ENCODE measurements at regions not wholly inside any gene's neighbourhood (a gene's known extent, or its start where the extent isn't known, plus 50 kb on each side); places are given as distances from the start of the nearest gene placed in this dataset.

DNA sequence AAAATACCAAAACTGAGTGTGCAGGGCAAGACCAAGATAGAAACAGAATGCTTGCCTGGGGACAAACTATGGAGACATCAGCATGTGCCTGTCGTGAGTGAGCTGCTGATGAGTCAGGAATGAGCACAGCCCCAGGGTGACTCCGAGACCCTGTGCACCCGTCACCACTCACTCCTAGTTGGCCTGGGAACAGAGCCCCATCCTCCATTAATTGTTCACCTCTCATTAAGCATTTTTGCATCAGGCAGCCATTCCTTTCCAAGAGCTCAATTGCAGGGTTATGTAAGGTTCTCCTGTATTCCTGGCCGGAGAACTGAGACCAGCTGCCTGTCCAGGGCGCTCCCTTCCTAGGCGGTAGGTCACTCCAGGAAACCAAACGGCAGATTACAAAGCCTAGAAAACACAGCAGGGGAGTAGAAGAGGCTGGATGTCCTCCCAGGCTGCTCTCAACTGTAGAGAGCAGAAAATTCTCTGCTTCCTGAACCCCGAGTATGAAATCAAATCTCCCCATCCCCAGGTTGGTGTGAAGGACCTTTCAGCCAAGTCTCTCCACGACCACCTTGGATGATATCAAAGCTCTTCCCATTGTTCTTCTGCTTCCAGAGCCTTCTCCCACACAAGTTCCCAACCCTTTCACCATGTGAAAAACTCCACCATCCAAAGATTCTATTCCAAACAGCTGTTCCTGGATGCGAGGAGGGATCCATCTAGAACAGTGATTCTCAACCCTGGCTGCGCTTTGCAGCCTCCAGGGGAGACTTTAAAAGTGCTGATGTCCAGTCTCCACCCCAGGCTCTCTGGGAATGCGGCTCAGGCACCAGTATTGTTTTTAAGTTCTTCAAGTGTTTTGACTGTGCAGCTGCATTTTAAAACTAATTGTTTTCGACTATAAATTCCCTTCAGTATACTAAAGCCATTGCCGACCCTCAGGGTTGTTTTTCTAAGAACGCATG is 532.6 kb upstream of the JARID2 start:
- TF ChIP-seq EZH2phosphoT487 (conservative IDR thresholded peaks at IDR 0.05; ENCODE audit: low read length), result no peak
- TF ChIP-seq, protein P1, sequence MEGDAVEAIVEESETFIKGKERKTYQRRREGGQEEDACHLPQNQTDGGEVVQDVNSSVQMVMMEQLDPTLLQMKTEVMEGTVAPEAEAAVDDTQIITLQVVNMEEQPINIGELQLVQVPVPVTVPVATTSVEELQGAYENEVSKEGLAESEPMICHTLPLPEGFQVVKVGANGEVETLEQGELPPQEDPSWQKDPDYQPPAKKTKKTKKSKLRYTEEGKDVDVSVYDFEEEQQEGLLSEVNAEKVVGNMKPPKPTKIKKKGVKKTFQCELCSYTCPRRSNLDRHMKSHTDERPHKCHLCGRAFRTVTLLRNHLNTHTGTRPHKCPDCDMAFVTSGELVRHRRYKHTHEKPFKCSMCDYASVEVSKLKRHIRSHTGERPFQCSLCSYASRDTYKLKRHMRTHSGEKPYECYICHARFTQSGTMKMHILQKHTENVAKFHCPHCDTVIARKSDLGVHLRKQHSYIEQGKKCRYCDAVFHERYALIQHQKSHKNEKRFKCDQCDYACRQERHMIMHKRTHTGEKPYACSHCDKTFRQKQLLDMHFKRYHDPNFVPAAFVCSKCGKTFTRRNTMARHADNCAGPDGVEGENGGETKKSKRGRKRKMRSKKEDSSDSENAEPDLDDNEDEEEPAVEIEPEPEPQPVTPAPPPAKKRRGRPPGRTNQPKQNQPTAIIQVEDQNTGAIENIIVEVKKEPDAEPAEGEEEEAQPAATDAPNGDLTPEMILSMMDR (IDR thresholded peaks at IDR 0.05; ENCODE audit: insufficient read depth, low read length, poor library complexity, severe bottlenecking), result no peak
- Histone ChIP-seq H3F3A (ENCODE audit: insufficient read depth) (no peaks in the 10 kb centered on the region), H3K27me3 (ENCODE audit: low read length) (no peaks in the 10 kb centered on the region), H3K27ac (ENCODE audit: low read depth, low read length) (no peak overlapping the region), H3K36me3 (ENCODE audit: low read length) (no peaks in the 10 kb centered on the region), H3K79me2 (ENCODE audit: insufficient read depth, low read length) (no peaks in the 10 kb centered on the region), H3K9me3 (ENCODE audit: insufficient read depth, low read length) (no peaks in the 10 kb centered on the region), H3K4me2 (ENCODE audit: low read depth, low read length, poor library complexity, severe bottlenecking) (no peak overlapping the region), H4K20me1 (ENCODE audit: low read depth, low read length) (no peaks in the 10 kb centered on the region), H2AFZ (ENCODE audit: low read depth, low read length, severe bottlenecking) (no peak overlapping the region), H3K4me3 (ENCODE audit: insufficient read depth, low read length, poor library complexity, severe bottlenecking) (no peak overlapping the region), H3K9ac (ENCODE audit: low read length) (no peak overlapping the region), H3K9me2 (replicated peaks; ENCODE audit: insufficient read depth, low read length) (no peaks in the 10 kb centered on the region)

DNA sequence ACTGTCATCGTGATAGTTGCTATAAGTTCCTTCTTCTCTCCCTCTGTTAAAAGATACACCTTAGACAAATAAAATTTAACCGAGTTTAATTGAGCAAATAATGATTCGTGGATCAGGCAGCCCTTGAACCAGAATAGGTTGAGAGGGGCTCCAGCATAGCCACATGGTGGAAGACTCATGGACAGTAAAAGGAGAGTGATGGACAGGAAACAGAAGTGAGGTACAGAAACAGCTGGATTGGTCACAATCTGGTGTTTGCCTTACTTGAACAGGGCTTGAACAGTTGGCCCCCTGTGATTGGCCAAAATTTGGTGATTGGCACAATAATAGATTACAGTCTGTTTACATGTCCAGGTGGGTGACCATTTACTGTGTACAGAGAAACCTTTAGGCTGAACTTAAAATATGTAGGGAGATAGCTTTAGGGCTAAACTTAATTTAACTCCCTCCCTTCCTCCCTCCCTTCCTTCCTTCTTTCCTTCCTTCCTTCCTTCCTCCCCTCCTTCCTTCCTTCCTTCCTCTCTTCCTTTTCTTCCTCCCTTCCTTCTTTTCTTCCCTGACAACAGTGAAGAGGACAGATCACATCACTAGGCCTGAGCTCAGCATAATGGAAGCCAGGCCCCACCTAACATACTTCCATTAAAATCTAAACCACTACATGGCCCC is 531.8 kb upstream of the JARID2 start:
- H3K9me2 ChIP-seq (replicated peaks; ENCODE audit: insufficient read depth, low read length), result no peaks in the 10 kb centered on the region
- no peak overlapping the region for H3K9ac ChIP-seq (ENCODE audit: low read length)
- no peaks in the 10 kb centered on the region for H3F3A ChIP-seq (ENCODE audit: insufficient read depth)
- no peaks in the 10 kb centered on the region for H3K36me3 ChIP-seq (ENCODE audit: low read length)
- no peaks in the 10 kb centered on the region for H3K79me2 ChIP-seq (ENCODE audit: insufficient read depth, low read length)
- no peak for TF ChIP-seq EZH2phosphoT487 (conservative IDR thresholded peaks at IDR 0.05; ENCODE audit: low read length)
- TF ChIP-seq, protein P1 (IDR thresholded peaks at IDR 0.05; ENCODE audit: insufficient read depth, low read length, poor library complexity, severe bottlenecking), result no peak
- H3K27ac ChIP-seq (ENCODE audit: low read depth, low read length), result no peak overlapping the region
- no peak overlapping the region for H3K4me2 ChIP-seq (ENCODE audit: low read depth, low read length, poor library complexity, severe bottlenecking)
- H2AFZ ChIP-seq (ENCODE audit: low read depth, low read length, severe bottlenecking), result no peak overlapping the region
- H3K4me3 ChIP-seq (ENCODE audit: insufficient read depth, low read length, poor library complexity, severe bottlenecking), result no peak overlapping the region
- no peaks in the 10 kb centered on the region for H4K20me1 ChIP-seq (ENCODE audit: low read depth, low read length)
- no peaks in the 10 kb centered on the region for H3K27me3 ChIP-seq (ENCODE audit: low read length)
- no peaks in the 10 kb centered on the region for H3K9me3 ChIP-seq (ENCODE audit: insufficient read depth, low read length)

DNA sequence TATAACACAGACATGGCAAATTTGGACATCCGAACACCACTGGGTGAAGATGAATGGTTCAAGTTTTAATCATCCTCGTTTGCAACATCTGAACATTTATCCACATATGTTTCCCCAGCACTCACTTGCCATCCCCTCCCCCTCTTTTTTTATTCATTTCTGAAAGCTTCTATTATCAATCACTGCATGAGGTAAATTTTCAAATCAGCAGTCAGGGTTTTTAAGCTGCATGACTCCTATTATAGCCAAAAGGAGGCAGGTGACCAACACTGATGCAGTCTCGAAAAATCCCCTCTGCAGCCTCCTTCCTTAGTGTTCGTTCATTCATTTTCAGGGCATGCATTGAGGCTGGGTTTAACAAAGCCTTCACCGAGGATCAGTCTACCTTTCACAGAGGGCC is 530.8 kb upstream of the JARID2 start:
- Histone ChIP-seq H4K20me1 (ENCODE audit: low read depth, low read length) (no peaks in the 10 kb centered on the region), H2AFZ (ENCODE audit: low read depth, low read length, severe bottlenecking) (no peak overlapping the region), H3F3A (ENCODE audit: insufficient read depth) (no peaks in the 10 kb centered on the region), H3K27ac (ENCODE audit: low read depth, low read length) (no peak overlapping the region), H3K9me2 (replicated peaks; ENCODE audit: insufficient read depth, low read length) (no peaks in the 10 kb centered on the region), H3K27me3 (ENCODE audit: low read length) (no peaks in the 10 kb centered on the region), H3K36me3 (ENCODE audit: low read length) (no peaks in the 10 kb centered on the region), H3K4me3 (ENCODE audit: insufficient read depth, low read length, poor library complexity, severe bottlenecking) (no peak overlapping the region), H3K4me2 (ENCODE audit: low read depth, low read length, poor library complexity, severe bottlenecking) (no peak overlapping the region), H3K9me3 (ENCODE audit: insufficient read depth, low read length) (no peaks in the 10 kb centered on the region), H3K9ac (ENCODE audit: low read length) (no peak overlapping the region), H3K79me2 (ENCODE audit: insufficient read depth, low read length) (no peaks in the 10 kb centered on the region)
- TF ChIP-seq EZH2phosphoT487 (conservative IDR thresholded peaks at IDR 0.05; ENCODE audit: low read length), result no peak
- TF ChIP-seq, protein P1 (IDR thresholded peaks at IDR 0.05; ENCODE audit: insufficient read depth, low read length, poor library complexity, severe bottlenecking), result no peak
